CD4-positive, alpha-beta T cell treated with Interleukin-4 for 1 hour (primary cell): ENCODE measurements at regions not wholly inside any gene's neighbourhood (a gene's known extent, or its start where the extent isn't known, plus 50 kb on each side); places are given as distances from the start of the nearest gene placed in this dataset.
"Not testable (repeated sequence)": the region's sequence is repeated elsewhere in the genome, so short reads cannot be mapped to it uniquely, and the experiment has no call there.

Experiments
- DNase-seq, 2 donors: peaks; one replicate each; pipeline ENCODE4 v3.0.0-alpha.2; 2020 to 2022

GRCh38 chr1:201731592-201731991 lies 97.4 kb upstream of the IPO9 start:
- no peak for DNase-seq

DNA sequence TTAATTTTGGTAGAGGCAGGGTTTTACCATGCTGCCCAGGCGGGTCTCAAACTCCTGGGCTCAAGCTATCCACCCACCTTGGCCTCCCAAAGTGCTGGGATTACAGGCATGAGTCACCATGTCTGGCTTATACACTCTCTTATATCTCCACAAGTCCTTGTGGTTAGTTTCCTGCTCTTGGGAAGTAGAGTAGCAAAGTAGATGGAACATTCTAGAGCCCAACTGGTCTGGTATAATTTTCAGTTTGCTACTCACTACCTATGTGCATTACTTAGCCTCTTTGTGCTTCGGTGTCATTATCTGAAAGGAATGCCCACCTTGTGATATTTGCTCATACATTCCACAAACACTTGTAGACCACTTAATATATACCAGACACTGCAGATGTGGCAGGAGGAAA lies 96.6 kb upstream of the IPO9 start:
- DNase-seq, result no peak

DNA sequence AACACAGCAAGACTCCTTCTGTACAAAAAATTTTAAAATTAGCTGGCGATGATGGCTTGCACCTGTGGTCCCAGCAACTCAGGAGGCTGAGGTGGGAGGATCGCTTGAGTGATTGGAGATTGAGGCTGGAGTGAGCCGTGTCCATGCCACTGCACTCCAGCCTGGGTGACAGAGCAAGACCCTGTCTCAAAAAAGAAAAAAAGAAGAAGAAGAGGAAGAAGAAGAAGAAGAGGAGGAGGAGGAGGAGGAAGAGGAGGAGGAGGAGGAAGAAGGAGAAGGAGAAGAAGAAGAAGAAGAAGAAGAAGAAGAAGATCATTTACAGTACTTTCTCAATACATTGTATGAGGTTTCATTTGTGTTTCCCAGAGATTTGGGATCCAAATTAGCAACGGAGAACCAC lies 94.7 kb upstream of the IPO9 start:
- DNase-seq, result not testable (repeated sequence)

DNA sequence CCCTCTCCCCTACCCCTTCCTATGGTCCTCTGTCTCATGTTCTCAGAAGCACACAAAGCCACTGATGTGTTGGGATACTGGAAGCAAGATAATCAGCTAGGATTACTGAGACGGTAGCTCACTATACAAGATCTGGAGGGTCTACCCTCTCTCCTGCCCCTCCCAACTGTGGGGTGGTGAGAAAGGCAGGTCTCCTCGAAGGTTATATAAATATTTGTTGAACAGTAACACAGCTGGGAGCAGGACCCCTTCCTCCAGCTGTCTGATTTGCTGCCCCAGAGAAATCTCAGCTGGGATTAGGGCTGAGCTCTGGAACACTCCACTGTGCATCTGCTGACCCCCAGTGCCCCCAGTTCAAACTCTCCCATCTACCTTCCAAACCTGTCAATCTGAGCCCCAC lies 94.2 kb upstream of the IPO9 start:
- DNase-seq, result no peak

GRCh38 chr1:201736707-201737320 lies 92.1 kb upstream of the IPO9 start:
- no peak for DNase-seq

- no peak for DNase-seq
Observed at GRCh38 chr1:201737352-201738060, 91.5 kb upstream of the IPO9 start.

- no peak for DNase-seq
Observed at GRCh38 chr1:201739080-201739479, 89.9 kb upstream of the IPO9 start.

DNA sequence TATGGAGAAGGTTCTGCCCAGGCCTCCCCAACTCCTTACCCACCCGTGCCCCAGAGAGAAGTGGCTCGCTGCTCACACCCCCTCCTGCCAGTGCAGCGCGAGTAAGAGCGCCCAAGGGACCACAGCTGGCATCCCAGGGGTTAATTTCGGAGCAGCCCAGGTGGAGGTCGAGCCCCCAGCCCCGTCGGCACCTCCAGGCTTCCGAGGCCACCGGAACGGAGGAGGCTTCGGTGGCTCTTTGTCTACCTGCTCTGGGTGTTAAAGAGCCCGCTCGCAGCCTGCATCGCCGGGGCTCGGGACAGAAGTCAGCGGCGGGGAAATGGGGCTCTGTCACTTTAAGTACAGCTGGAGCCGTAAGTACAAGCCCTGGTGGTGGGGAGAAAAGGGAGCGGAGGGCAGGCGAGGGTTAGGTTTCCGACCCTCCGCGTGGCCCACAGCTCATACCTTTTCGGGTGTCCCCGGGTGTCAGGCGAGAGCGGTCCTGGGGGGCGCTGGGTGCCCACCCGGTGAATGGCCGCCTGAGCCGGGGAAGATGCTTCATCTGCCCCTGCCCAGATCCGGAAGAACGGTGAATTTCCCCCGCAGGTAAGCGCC lies 89.4 kb upstream of the IPO9 start:
- DNase-seq, result peak; percentile 52 to 57

- no peak for DNase-seq
Observed at GRCh38 chr1:201740086-201740541, 88.8 kb upstream of the IPO9 start.

DNA sequence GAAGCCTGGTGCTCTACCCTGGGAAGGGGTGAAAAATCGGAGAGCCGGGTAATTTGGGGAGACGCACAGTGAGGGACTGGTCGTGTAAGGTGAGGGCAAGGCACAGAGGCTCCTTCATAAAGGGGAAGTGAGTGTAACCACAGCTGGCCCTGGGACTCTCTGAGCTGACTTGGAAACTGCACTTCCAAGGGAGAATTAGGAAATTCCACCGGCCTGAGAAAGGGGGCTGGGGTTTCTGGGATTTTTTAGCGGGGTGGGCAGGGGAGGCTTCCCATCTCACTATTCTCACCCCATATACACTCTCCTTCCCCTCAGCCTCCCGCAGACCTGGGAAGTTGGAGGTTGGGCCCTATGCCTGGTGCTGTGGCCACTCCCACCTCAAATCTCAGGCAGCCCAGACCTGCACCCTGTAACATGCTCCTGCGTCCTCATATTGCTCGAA lies 88.3 kb upstream of the IPO9 start:
- DNase-seq, result peak in 1 of 2 donors; percentile 18

DNA sequence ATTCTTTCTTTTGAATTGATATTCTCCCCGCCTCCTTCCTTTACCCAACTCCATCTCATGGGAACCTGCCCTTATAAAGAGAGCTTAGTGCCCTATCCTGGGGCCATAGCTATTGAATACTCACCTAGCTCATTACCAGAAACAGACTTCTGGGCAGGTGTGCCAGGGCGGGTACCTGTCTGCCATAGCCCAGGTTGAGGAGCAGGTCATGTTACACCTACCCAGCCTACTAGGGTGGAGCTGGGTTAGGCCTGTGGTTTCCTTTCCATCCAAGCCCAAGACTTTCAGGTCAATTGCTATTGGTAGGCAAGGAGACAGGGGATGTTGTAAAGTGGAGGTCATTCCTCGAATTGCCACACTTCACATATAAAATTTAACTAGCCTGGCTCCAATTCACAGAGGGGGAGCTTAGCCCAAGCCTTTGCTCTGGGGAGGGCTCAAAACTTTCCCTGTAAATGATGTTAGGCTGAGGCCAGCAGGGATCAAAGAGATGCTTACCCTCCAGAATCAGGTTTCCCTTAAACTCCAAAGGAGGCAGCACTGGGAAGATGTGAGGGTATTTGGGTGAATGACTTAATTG lies 87.1 kb upstream of the IPO9 start:
- DNase-seq, result no peak

DNA sequence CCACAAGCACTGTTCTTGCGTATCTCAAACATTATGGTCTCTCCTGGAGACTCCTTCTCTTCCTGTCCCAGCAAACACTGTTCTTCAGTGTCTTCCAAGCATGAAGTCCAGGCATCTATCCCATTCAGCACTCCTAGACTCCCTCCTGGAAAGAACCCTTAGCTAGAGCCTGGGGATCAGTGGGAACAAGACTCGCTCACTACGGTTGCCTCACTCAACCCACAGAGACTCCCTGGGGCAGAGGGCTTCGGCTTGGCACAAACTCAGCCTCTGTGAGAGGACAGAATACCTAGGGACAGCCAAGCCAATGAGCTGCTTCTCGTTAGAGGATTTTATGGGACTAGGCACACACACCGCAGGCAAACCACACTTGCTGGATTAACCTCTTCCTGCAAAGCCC lies 86.5 kb upstream of the IPO9 start:
- DNase-seq, result no peak

- no peak for DNase-seq
Observed at GRCh38 chr1:201742955-201743805, 85.8 kb upstream of the IPO9 start.

DNA sequence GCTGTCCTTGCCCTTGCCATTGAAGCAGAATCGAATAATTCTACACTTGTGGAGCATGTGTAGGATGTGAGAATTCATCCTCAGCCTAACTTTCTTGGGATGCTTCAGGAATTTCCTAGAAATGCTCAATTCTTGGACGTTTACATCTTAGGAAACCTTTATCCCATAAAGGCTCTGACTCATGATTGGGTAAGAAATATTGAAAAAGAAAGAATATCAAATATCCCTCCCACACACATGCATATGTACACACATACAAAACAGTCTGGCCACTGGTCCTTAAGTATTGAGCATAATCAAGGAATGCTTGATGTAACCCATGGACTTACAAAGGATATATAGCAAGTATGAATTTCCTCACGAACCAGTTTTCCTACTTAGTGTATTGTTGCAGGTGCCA lies 83.9 kb upstream of the IPO9 start:
- no peak for DNase-seq

DNA sequence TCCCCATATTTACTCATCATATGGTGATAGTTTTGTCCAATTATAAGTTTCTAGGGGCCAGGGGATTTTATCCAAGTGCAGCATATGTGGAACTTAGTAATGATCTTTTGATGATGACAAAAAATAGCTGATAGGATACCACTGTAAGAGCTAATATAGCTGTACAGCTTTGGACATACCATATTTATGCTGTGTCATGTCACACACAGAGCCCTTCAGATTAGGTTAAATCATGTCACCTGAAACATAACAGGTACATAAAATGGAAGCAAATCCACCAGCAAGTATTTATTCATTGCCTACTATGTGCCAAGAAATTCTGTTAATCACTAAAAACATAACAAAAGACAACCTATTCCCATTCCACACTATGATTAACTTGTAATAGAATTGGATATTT lies 82.8 kb upstream of the IPO9 start:
- DNase-seq, result no peak

DNA sequence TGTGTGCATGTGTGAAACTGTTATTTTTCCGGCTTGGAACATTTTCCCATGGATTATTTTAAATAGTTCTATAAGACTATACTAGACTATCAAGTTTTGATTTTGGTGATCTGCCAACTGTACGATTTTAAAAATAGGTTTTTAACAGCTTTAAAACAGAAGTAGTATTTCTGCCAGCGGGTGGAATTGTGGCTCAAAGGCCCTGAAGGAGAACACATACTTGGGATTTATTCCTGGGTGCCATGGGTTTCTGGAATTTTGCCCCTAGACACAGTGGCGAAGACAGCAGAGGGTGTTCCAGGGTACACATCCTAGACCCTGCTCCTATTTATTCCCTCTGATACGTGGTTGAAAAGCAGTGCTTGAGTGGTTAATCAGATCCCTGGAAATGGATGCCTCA lies 81.7 kb upstream of the IPO9 start:
- no peak for DNase-seq

GRCh38 chr1:201748335-201748734 lies 80.6 kb upstream of the IPO9 start:
- no peak for DNase-seq

- DNase-seq, result no peak
Observed at GRCh38 chr1:201749059-201749690, 79.8 kb upstream of the IPO9 start.

DNA sequence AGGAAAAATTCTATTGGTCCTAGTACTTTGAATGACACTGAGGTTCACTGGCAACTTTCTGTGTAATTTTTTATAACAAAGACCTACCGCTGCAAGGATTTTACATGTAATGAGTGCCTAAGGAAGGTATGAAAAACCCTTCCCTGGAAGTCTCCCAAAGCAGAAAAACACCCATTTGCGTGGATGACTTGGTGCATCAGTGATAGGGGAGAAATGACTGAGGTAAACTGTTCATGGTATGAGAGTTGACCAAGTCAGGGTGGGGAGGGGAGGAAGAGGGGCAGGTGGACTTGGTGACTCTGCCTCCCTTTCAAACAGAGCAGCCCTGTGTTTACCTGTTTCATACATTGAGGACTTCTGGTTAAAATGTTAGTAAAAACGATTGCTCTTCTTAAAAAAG lies 78.8 kb upstream of the IPO9 start:
- no peak for DNase-seq

DNA sequence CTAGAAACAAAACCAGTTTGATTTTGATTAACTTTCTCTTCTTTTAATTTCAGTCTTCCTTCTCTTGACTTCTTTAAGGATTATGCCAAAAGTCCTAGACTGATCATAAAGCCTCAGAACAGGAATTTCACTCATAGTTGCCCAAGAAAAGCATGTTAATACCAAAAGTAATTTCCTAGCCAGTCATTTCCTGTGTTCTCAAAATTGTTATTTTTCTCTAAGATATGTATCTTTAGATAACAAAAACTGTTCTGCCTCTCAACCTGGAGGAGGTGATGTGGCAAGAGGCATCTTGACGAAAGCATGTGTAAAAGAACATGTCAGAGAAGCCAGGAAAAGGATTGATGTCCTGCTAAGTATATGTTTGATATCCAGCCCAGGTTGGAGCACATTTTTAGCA lies 78.0 kb upstream of the IPO9 start:
- DNase-seq, result no peak

DNA sequence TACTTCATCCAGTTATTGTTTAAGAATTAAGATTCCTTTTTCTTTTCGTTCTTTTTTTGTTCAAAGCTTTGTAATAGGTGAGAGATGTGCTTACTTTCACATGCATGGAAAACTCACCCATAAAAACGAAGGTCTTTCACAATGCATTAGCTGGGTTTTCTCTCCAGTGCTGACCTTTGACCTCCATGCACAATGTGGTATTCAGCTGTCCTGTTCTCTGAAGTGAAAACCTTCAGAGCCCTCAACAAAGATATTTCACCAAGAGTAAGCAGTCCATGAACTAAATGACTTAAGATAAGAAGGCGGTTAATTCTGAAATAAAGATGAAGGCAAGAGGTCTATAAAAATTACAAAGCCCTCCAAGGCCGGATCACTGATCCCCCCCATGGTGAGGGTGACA lies 77.1 kb upstream of the IPO9 start:
- no peak for DNase-seq

DNA sequence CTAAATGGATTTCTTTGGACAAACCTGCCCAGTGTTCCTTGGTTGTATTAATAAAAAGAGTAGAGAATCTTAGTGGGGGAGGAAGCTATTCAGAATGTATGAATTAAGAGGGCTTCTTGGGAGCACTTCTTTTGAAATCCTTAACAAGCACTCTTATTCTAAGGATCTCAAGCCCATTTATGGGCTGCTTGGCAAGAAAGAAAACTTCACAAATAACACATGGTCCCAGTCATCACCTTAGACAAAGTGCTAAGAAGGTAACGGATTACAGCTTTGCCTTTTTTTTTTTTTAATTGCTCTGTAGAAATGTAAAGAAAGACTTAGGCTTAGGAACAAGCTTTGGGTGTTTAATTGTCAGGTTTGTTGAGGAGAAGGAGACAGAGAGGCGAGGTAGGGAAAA lies 76.6 kb upstream of the IPO9 start:
- no peak for DNase-seq

GRCh38 chr1:201753492-201753891 lies 75.5 kb upstream of the IPO9 start:
- DNase-seq, result no peak
